H1 (cell line): ENCODE measurements at regions not wholly inside any gene's neighbourhood (a gene's known extent, or its start where the extent isn't known, plus 50 kb on each side); places are given as distances from the start of the nearest gene placed in this dataset.

Experiments used
- CTCF ChIA-PET: fragments of 300-600 bp; sonication (Branson Sonifier 250); formaldehyde crosslinking; loops from one replicate; lab custom pipeline; 2021; ENCODE audit not compliant: partially characterized antibody; lab: Charles Lee
- POLR2A ChIA-PET: fragments of 300-600 bp; sonication (Branson Sonifier 250); formaldehyde crosslinking; loops from one replicate; lab custom pipeline; 2021; ENCODE audit warnings: inconsistent platforms; ENCODE audit not compliant: partially characterized antibody; lab: Charles Lee
- DNase-seq, 2 experiments: peaks; one replicate each; pipeline versions ENCODE4 v3.0.0 to v3.0.0-alpha.2; 2010 to 2022; ENCODE audit warnings: low spot score in 2 of 2, low read depth in 1 of 2, mixed read lengths in 1 of 2
- FAIRE-seq: peaks from 2 replicates; lab custom pipeline; 2011; peaks lifted over from hg19 to GRCh38; lab: Jason Lieb, UNC
- H2AFZ ChIP-seq: 2 replicates; pipeline ENCODE4 v1.8.1; 2012; ENCODE audit warnings: low read length, inconsistent platforms
- H2AK5ac ChIP-seq: 2 replicates; pipeline ENCODE4 v1.6.1; 2013; ENCODE audit warnings: low read depth, low read length
- H2BK120ac ChIP-seq: replicated peaks from 2 replicates; pipeline ENCODE3; 2013; ENCODE audit warnings: low read depth, low read length, inconsistent platforms
- H2BK12ac ChIP-seq: 2 replicates; pipeline ENCODE4 v1.6.1; 2013; ENCODE audit warnings: low read depth, low read length
- H2BK15ac ChIP-seq: 2 replicates; pipeline ENCODE4 v1.6.1; 2013; ENCODE audit warnings: low read length
- H2BK20ac ChIP-seq: 2 replicates; pipeline ENCODE4 v1.6.1; 2013; ENCODE audit warnings: low read length
- H2BK5ac ChIP-seq: 2 replicates; pipeline ENCODE4 v1.6.1; 2013; ENCODE audit warnings: low read depth, low read length
- H3K14ac ChIP-seq: 2 replicates; pipeline ENCODE4 v1.6.1; 2013; ENCODE audit warnings: inconsistent platforms; ENCODE audit not compliant: insufficient read length
- H3K18ac ChIP-seq: 2 replicates; pipeline ENCODE4 v1.6.1; 2013; ENCODE audit warnings: low read length; ENCODE audit errors: extremely low read depth
- H3K23ac ChIP-seq: 2 replicates; pipeline ENCODE4 v1.6.1; 2013; ENCODE audit warnings: inconsistent platforms; ENCODE audit not compliant: insufficient read length
- H3K23me2 ChIP-seq: 2 replicates; pipeline ENCODE4 v1.6.1; 2013; ENCODE audit warnings: low read depth, low read length
- H3K27ac ChIP-seq: 2 replicates; pipeline ENCODE4 v1.6.1; 2011; ENCODE audit warnings: low read depth, low read length, inconsistent platforms
- H3K27me3 ChIP-seq, 4 experiments: replicated peaks in 1 of 4; 1 replicate in 1 of 4; 2 replicates in 3 of 4; pipeline versions ENCODE4 v1.6.1 to v1.8.1; 2011 to 2013; ENCODE audit warnings: low read length in 3 of 4, mild to moderate bottlenecking in 3 of 4, inconsistent platforms in 2 of 4, mixed read lengths in 2 of 4, moderate library complexity in 1 of 4; ENCODE audit not compliant: control insufficient read depth in 3 of 4, insufficient read depth in 3 of 4; ENCODE audit errors: extremely low read depth in 1 of 4
- H3K36me3 ChIP-seq, 4 experiments: 2 replicates each; pipeline versions ENCODE4 v1.6.1 to v1.8.1; 2011 to 2013; ENCODE audit warnings: mild to moderate bottlenecking in 4 of 4, low read length in 3 of 4, moderate library complexity in 2 of 4, control low read depth in 1 of 4, inconsistent platforms in 1 of 4; ENCODE audit not compliant: insufficient read depth in 4 of 4, control insufficient read depth in 2 of 4
- H3K4ac ChIP-seq: replicated peaks from 2 replicates; pipeline ENCODE3; 2013; ENCODE audit warnings: low read length, low read depth, mixed read lengths, inconsistent platforms; ENCODE audit not compliant: insufficient read length
- H3K4me1 ChIP-seq, 4 experiments: replicated peaks in 1 of 4; 1 replicate in 1 of 4; 2 replicates in 3 of 4; pipeline versions ENCODE4 v1.6.1 to v1.8.1; 2011 to 2013; ENCODE audit warnings: low read length in 3 of 4, inconsistent platforms in 2 of 4, mixed read lengths in 1 of 4; ENCODE audit not compliant: insufficient read depth in 4 of 4, control insufficient read depth in 3 of 4
- H3K4me2 ChIP-seq, 2 experiments: 2 replicates each; pipeline versions ENCODE4 v1.6.1 to v1.8.1; 2011 to 2013; ENCODE audit warnings: low read depth in 2 of 2, low read length in 2 of 2, control low read depth in 1 of 2, inconsistent platforms in 1 of 2, mild to moderate bottlenecking in 1 of 2; ENCODE audit not compliant: insufficient read depth in 1 of 2
- H3K4me3 ChIP-seq, 4 experiments: fragments of 200-600, 300-600 bp in 1 of 4; sonication (generic), shearing (Covaris generic), sonication (Bioruptor Twin) in 1 of 4; 2 replicates each; pipeline versions ENCODE4 v1.5.1 to v1.8.1; 2011 to 2016; ENCODE audit warnings: low read length in 4 of 4, low read depth in 3 of 4, control low read depth in 2 of 4, inconsistent platforms in 2 of 4, mild to moderate bottlenecking in 2 of 4, mixed read lengths in 1 of 4, moderate library complexity in 1 of 4; ENCODE audit not compliant: insufficient read depth in 2 of 4; ENCODE audit errors: extremely low read depth in 1 of 4
- H3K56ac ChIP-seq: replicated peaks from 2 replicates; pipeline ENCODE3; 2013; ENCODE audit warnings: low read depth, mild to moderate bottlenecking, mixed read lengths, low read length, inconsistent platforms; ENCODE audit not compliant: insufficient read length
- H3K79me1 ChIP-seq: 2 replicates; pipeline ENCODE4 v1.6.1; 2013; ENCODE audit warnings: low read depth, low read length, control low read depth
- H3K79me2 ChIP-seq, 2 experiments: 2 replicates each; pipeline versions ENCODE4 v1.6.1 to v1.8.1; 2012 to 2013; ENCODE audit warnings: low read length in 2 of 2, mild to moderate bottlenecking in 2 of 2, inconsistent platforms in 1 of 2; ENCODE audit not compliant: insufficient read depth in 2 of 2, control insufficient read depth in 1 of 2
- H3K9ac ChIP-seq, 4 experiments: replicated peaks in 1 of 4; 1 replicate in 1 of 4; 2 replicates in 3 of 4; pipeline versions ENCODE4 v1.6.1 to v1.8.1; 2011 to 2013; ENCODE audit warnings: low read depth in 3 of 4, low read length in 3 of 4, control low read depth in 2 of 4, mild to moderate bottlenecking in 2 of 4, moderate library complexity in 2 of 4, inconsistent platforms in 1 of 4; ENCODE audit errors: extremely low read depth in 1 of 4
- H3K9me3 ChIP-seq, 2 experiments: 2 replicates each; pipeline versions ENCODE4 v1.6.1 to v1.8.1; 2012 to 2013; ENCODE audit warnings: mild to moderate bottlenecking in 2 of 2, moderate library complexity in 2 of 2, control low read depth in 1 of 2, inconsistent platforms in 1 of 2, low read depth in 1 of 2, low read length in 1 of 2, mixed read lengths in 1 of 2; ENCODE audit not compliant: insufficient read depth in 2 of 2
- H4K20me1 ChIP-seq, 2 experiments: replicated peaks in 1 of 2; 2 replicates each; pipeline versions ENCODE3 to v1.8.1; 2011 to 2013; ENCODE audit warnings: inconsistent platforms in 2 of 2, low read length in 2 of 2, mild to moderate bottlenecking in 1 of 2; ENCODE audit not compliant: insufficient read depth in 2 of 2, control insufficient read depth in 1 of 2
- H4K5ac ChIP-seq: 2 replicates; pipeline ENCODE4 v1.6.1; 2013; ENCODE audit warnings: low read length, low read depth, mixed read lengths, inconsistent platforms; ENCODE audit not compliant: insufficient read length
- H4K8ac ChIP-seq: 2 replicates; pipeline ENCODE4 v1.8.0; 2013; ENCODE audit warnings: mild to moderate bottlenecking, moderate library complexity, low read length, inconsistent platforms; ENCODE audit not compliant: insufficient read depth; ENCODE audit errors: extremely low read depth
- H4K91ac ChIP-seq: replicated peaks from 2 replicates; pipeline ENCODE3; 2013; ENCODE audit warnings: low read length, mixed read lengths, inconsistent platforms; ENCODE audit not compliant: insufficient read length
- BACH1 ChIP-seq: IDR thresholded peaks from 2 replicates; pipeline ENCODE4 v1.6.1; 2012; ENCODE audit warnings: low read length, improper control_type of control experiment
- MAFK ChIP-seq: IDR thresholded peaks from 2 replicates; pipeline ENCODE4 v1.6.1; 2012; ENCODE audit warnings: low read depth, mild to moderate bottlenecking, improper control_type of control experiment, low read length
- POLR2A ChIP-seq, 2 experiments: IDR thresholded peaks; 1 replicate in 1 of 2; 2 replicates in 1 of 2; pipeline ENCODE4 v1.6.1; 2011; ENCODE audit warnings: low read depth in 2 of 2, low read length in 2 of 2, mild to moderate bottlenecking in 2 of 2; ENCODE audit errors: control extremely low read depth in 1 of 2
- POU5F1 ChIP-seq: IDR thresholded peaks from 2 replicates; pipeline ENCODE4 v1.6.1; 2011; ENCODE audit warnings: low read depth, mild to moderate bottlenecking, low read length, moderate library complexity
- ZNF274 ChIP-seq: IDR thresholded peaks from 2 replicates; pipeline ENCODE4 v1.7.0; 2012; ENCODE audit warnings: low read length, borderline replicate concordance; ENCODE audit errors: extremely low read depth

DNA sequence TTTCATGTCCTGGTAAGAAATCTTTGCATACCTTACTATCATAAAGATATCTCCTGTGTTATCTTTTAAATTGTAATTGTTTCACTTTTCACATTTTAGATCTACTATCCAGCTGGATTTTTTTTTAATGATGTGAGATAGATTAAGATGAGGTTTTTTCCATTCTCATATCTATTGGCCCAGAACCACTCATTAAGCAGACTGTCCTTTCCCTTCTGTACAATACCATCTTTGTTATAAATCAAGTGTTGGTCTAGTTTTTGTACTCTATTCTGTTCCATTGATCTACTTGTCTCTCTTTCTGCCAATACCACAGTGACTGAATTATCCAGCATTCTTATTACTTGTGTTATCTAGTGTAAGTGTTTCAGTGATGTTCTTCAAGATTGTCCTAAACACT, 131.6 kb upstream of the TRIM2 start:
- H3K56ac ChIP-seq, result no peak overlapping the region
- H2BK15ac ChIP-seq, result no peak overlapping the region
- no peak overlapping the region for H4K8ac ChIP-seq
- no peak for FAIRE-seq
- CTCF ChIA-PET, result interaction anchor here (1.5 to 2.5 kb wide), 2 partner anchors 10 to 13 kb away, joined by 7 read pairs; no protein-coding TSS in a partner anchor
- TF ChIP-seq BACH1, result no peak
- TF ChIP-seq POLR2A (IDR thresholded peaks at IDR 0.05; ENCODE audit: control extremely low read depth in 1 of 2, low read depth in 2 of 2, low read length in 2 of 2), result no peak
- TF ChIP-seq MAFK, result no peak
- no peak for TF ChIP-seq ZNF274
- no peak for TF ChIP-seq POU5F1
- TF ChIP-seq, all 59 proteins: peak for 0
- H3K23ac ChIP-seq, result no peak overlapping the region
- no peak overlapping the region for H3K9ac ChIP-seq
- no peak overlapping the region for H4K5ac ChIP-seq
- H3K14ac ChIP-seq, result no peak overlapping the region
- DNase-seq, result no peak
- H2BK120ac ChIP-seq, result no peak overlapping the region
- no peaks in the 10 kb centered on the region for H3K79me2 ChIP-seq
- H3K4me2 ChIP-seq, result no peak overlapping the region
- no peaks in the 10 kb centered on the region for H3K79me1 ChIP-seq
- no peak overlapping the region for H2BK20ac ChIP-seq
- POLR2A ChIA-PET, result no interaction called here
- no peak overlapping the region for H2BK5ac ChIP-seq
- no peaks in the 10 kb centered on the region for H3K9me3 ChIP-seq
- no peaks in the 10 kb centered on the region for H3K27me3 ChIP-seq
- H4K20me1 ChIP-seq, result no peaks in the 10 kb centered on the region
- H2AK5ac ChIP-seq, result no peak overlapping the region
- H2AFZ ChIP-seq, result no peak overlapping the region
- H3K4me1 ChIP-seq, result no peaks in the 10 kb centered on the region; a peak in 1 of 7 replicates
- no peak overlapping the region for H3K4me3 ChIP-seq
- no peak overlapping the region for H2BK12ac ChIP-seq
- no peak overlapping the region for H4K91ac ChIP-seq
- H3K23me2 ChIP-seq, result no peaks in the 10 kb centered on the region
- no peaks in the 10 kb centered on the region for H3K36me3 ChIP-seq
- H3K18ac ChIP-seq, result no peak overlapping the region
- H3K4ac ChIP-seq, result no peak overlapping the region
- no peak overlapping the region for H3K27ac ChIP-seq
